BLaER1 treated with 17β-estradiol and CSF1 and Interleukin-3, amounts not matched to agents 10 nM and 100 nM (cell line): ENCODE measurements at regions not wholly inside any gene's neighbourhood (a gene's known extent, or its start where the extent isn't known, plus 50 kb on each side); places are given as distances from the start of the nearest gene placed in this dataset.

Experiments used
- H3K27ac ChIP-seq, 11 experiments: shearing (Covaris generic); formaldehyde crosslinking; 2 replicates each; pipeline ENCODE4 v1.8.1; 2022
- H3K27me3 ChIP-seq, 11 experiments: shearing (Covaris generic); formaldehyde crosslinking; 2 replicates each; pipeline ENCODE4 v1.8.1; 2022
- H3K36me3 ChIP-seq, 11 experiments: shearing (Covaris generic); formaldehyde crosslinking; 2 replicates each; pipeline ENCODE4 v1.8.1; 2022
- H3K4me1 ChIP-seq, 10 experiments: shearing (Covaris generic); formaldehyde crosslinking; 2 replicates each; pipeline ENCODE4 v1.8.1; 2022
- H3K4me2 ChIP-seq, 11 experiments: shearing (Covaris generic); formaldehyde crosslinking; 2 replicates each; pipeline ENCODE4 v1.8.1; 2022
- H3K4me3 ChIP-seq, 10 experiments: shearing (Covaris generic); formaldehyde crosslinking; 2 replicates each; pipeline ENCODE4 v1.8.1; 2022
- H3K9ac ChIP-seq, 11 experiments: shearing (Covaris generic); formaldehyde crosslinking; 2 replicates each; pipeline ENCODE4 v1.8.1; 2022
- H3K9me3 ChIP-seq, 11 experiments: shearing (Covaris generic); formaldehyde crosslinking; replicated peaks in 1 of 11; 2 replicates each; pipeline ENCODE4 v1.8.1; 2022
- H4K20me1 ChIP-seq, 11 experiments: shearing (Covaris generic); formaldehyde crosslinking; 2 replicates each; pipeline ENCODE4 v1.8.1; 2022
- Cebpa-rat ChIP-seq, 11 experiments: shearing (Covaris generic); IDR thresholded peaks; 2 replicates each; pipeline ENCODE4 v1.8.1; 2022

DNA sequence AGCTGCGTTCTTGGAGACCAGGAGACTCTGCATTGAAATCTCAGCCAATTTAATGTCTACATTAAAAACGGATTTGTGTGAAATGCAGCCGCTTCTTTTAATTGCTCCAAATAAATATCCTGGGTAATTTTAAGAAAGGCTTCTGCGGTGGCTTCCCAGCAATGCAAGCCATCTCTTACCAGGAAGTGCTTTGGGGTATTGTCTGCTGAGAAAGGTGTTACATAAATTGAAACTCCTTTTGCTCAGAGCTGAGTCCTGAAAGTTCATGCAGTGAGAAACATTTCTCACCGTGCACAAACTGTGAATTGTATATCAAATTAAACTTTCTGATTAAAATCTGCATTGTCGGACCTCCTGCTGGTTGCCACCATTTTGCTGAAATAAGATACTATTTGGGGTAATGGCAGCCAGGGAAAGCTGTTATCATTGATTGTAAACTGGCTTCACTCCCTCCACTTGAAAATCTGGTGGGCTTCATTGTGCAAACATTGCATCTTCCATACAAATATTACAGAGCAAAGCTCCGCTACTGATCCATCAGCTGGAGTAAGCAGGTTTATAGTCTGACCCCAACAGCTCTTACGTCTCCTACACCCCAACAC, 59.5 kb downstream of the ZIC5 start:
- Histone ChIP-seq H3K27me3 (peaks cover 0 to 10% (median 0%) of the 10 kb centered on the region in 11 experiments; a peak in 1 of 22 replicates), H4K20me1 (no peaks in the 10 kb centered on the region), H3K9me3 (no peaks in the 10 kb centered on the region), H3K9ac (no peak overlapping the region), H3K27ac (no peak overlapping the region), H3K4me2 (no peak overlapping the region), H3K4me1 (peaks cover 0 to 5% (median 0%) of the 10 kb centered on the region in 10 experiments; a peak in 1 of 20 replicates), H3K36me3 (no peaks in the 10 kb centered on the region), H3K4me3 (no peak overlapping the region)
- TF ChIP-seq Cebpa-rat (IDR thresholded peaks at IDR 0.05) = no peak

DNA sequence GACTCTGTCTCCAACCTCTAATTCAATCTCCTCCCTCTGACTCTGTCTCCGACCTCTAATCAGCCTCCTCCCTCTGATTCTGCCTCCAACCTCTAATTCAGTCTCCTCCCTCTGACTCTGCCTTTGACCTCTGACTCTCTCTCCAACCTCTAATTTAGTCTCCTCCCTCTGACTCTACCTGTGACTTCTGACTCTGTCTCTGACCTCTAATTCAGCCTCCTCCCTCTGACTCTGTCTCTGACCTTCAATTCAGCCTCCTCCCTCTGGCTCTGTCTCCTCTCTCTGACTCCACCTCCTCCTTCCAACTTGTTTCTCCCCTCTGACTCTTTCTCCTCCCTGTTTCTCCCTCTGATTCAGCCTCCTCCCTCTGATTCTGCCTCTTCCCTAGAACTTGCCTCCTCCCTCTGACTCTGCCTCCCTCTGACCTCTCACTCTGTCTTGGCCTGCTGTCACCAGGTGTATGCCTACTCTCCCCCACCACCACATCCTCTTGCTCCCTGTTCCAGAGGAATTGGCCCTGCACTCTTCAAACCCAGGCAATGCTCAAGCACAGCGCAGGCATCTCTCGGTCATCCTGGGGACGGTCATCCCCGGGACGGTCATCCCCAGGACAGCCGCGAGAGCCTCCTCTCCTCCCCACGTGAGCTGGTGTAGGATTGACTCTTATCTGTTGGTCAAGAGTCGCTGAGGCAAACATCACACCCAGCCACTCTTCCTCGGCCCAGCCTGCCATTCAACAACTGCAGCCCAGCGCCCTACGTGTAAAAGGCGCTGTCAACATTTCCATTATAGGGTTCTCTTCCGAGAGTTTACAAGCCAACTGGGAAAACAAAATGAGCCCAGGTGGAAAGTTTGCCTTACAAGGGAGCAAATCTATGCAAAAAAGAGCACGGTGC, 60.2 kb downstream of the ZIC5 start:
- no peak overlapping the region for H3K27ac ChIP-seq
- TF ChIP-seq Cebpa-rat (IDR thresholded peaks at IDR 0.05) = no peak
- H3K4me2 ChIP-seq = no peak overlapping the region

DNA sequence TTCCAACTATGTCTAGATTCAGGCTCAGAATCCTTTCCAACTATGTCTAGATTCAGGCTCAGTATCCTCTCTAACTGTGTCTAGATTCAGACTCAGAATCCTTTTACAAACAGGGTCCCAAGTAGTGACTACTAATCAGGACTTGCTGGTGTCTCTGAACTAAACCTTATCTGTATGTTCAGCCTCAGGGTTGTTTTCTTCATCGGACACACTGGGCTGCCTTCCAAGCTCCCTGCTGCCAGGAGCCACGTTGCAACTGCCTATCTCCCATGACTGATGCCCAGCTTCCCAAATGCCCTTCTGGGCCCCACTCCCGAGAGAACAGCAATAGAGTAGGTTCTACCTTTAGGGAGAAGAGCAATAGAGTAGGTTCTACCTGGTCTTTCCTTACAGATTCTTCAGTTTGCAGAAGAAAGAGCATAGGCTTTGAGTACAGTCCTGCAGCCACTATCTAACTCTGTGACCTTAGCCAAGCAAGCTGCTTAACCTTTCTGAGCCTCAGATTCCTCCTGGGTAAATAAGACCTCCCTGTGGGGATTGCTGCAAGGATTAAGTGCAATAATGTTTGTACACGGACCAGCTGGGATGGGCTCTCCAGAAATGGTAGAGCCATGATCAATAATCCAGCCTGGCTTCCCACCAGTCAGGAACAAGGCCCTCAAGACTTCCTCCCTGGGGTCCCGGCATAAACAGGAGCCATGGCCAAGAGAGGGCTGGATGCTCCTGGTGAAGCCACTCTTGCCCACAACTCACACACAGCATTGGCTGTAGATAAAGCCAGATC, 61.5 kb downstream of the ZIC5 start:
- peaks cover 0 to 10% (median 0%) of the 10 kb centered on the region in 11 experiments; a peak in 1 of 22 replicates for H3K27me3 ChIP-seq
- H3K36me3 ChIP-seq = no peaks in the 10 kb centered on the region
- no peak for TF ChIP-seq Cebpa-rat (IDR thresholded peaks at IDR 0.05)
- H3K4me1 ChIP-seq = peaks cover 0 to 7% (median 0%) of the 10 kb centered on the region in 10 experiments; a peak in 2 of 20 replicates
- no peaks in the 10 kb centered on the region for H4K20me1 ChIP-seq
- no peak overlapping the region for H3K9ac ChIP-seq
- no peak overlapping the region for H3K4me3 ChIP-seq
- no peak overlapping the region for H3K4me2 ChIP-seq
- H3K9me3 ChIP-seq = no peaks in the 10 kb centered on the region
- no peak overlapping the region for H3K27ac ChIP-seq

More for the DNA sequence above, 60.2 kb downstream of the ZIC5 start:
- no peaks in the 10 kb centered on the region for H3K9me3 ChIP-seq
- no peak overlapping the region for H3K9ac ChIP-seq
- peaks cover 0 to 10% (median 0%) of the 10 kb centered on the region in 11 experiments; a peak in 1 of 22 replicates for H3K27me3 ChIP-seq
- peaks cover 0 to 5% (median 0%) of the 10 kb centered on the region in 10 experiments; a peak in 1 of 20 replicates for H3K4me1 ChIP-seq
- no peaks in the 10 kb centered on the region for H4K20me1 ChIP-seq
- no peaks in the 10 kb centered on the region for H3K36me3 ChIP-seq
- no peak overlapping the region for H3K4me3 ChIP-seq

DNA sequence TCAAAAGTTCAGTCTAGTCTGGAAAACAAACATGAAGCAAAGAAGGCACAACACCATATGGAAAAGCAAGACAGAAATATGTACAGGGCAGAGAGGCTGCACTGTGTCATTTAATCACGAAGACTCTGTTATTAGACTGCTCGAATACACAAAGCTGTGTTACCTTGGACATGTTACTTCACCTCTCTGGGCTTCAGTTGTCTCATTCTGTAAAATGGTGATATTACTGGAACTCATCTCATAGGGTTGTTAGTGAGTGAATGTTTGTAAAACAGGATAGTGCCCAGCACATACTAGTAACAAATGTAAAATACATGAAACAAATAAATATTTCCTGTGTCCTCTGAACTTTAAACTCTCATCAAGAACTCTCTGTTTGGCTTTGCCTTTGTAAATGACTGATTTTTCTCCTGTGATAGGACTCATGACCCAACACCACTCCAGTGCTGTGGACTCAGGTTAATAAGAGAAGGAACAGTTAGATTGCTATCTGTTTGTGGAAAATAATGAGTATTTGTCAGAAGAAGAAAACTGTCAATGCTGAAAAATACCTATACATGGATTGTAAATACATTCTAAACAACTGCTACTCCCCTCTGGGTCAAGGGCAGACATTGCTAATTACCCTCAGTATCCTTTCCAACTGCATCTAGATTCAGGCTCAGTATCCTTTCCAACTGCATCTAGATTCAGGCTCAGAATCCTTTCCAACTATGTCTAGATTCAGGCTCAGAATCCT, 62.3 kb downstream of the ZIC5 start:
- TF ChIP-seq Cebpa-rat (IDR thresholded peaks at IDR 0.05) = no peak
- H3K27ac ChIP-seq = no peak overlapping the region
- no peaks in the 10 kb centered on the region for H3K9me3 ChIP-seq
- no peak overlapping the region for H3K4me3 ChIP-seq
- peaks cover 0 to 7% (median 0%) of the 10 kb centered on the region in 10 experiments; a peak in 1 of 20 replicates for H3K4me1 ChIP-seq
- H3K4me2 ChIP-seq = no peak overlapping the region
- H3K36me3 ChIP-seq = no peaks in the 10 kb centered on the region
- H3K27me3 ChIP-seq = peaks cover 0 to 10% (median 0%) of the 10 kb centered on the region in 11 experiments; a peak in 1 of 22 replicates
- H4K20me1 ChIP-seq = no peaks in the 10 kb centered on the region
- no peak overlapping the region for H3K9ac ChIP-seq

DNA sequence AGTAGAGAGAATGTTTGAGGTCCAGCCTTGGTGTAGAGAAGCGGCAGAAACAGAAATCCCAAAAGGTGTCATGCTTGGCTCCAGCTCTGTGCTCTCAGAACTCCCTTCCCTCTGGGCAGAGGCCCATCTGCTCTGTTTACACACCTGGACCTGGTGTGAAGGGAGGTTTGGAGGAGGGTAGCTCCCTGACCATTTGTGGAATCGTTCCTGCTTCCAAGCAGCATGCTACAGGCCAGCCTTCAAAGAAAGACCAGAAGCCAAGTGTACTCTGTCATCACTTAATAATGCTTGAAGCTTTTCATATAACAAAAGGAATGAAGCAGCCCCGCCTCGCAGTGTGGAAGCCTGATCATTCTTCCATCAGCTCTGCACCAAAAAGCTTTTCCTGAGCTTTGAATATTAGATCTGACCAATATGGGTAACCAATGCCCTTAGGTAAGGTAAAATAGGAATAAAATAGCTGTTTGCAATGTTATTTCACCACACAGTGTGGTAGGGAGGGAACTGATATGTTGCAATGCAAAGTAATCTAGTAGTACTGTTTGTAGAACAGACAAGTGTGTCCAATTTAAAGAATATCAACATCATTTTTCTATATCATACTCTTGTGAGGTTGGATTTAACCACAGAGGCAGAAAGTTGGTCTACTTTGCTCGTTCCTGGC, 63.3 kb downstream of the ZIC5 start:
- Histone ChIP-seq H3K36me3 (no peaks in the 10 kb centered on the region), H3K27ac (no peak overlapping the region), H4K20me1 (no peaks in the 10 kb centered on the region), H3K9me3 (no peaks in the 10 kb centered on the region), H3K9ac (no peak overlapping the region), H3K4me1 (peaks cover 0 to 7% (median 0%) of the 10 kb centered on the region in 10 experiments; a peak in 1 of 20 replicates), H3K27me3 (peaks cover 0 to 5% (median 0%) of the 10 kb centered on the region in 11 experiments; a peak in 1 of 22 replicates), H3K4me2 (no peak overlapping the region), H3K4me3 (no peak overlapping the region)
- TF ChIP-seq Cebpa-rat (IDR thresholded peaks at IDR 0.05) = no peak

DNA sequence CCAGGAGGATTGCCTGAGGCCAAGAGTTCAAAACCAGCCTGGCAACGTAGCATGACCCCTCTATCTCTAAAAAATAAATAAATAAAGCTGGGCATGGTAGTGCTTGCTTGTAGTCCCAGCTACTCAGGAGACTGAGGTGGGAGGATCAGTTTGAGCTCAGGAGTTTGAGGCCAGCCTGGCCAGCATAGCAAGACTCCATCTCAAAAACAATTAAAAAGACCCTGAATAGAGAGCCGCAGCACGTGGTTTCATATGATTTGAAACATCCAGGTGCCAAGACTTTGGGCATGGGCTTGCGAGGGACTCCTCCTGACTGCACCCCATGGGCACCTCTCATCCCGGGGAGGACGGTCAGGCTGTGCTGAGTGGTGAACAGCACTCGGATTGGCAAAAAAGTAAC, 63.9 kb downstream of the ZIC5 start:
- Histone ChIP-seq H3K27me3 (no peaks in the 10 kb centered on the region), H3K27ac (no peak overlapping the region), H3K4me2 (no peak overlapping the region), H4K20me1 (no peaks in the 10 kb centered on the region), H3K9me3 (no peaks in the 10 kb centered on the region), H3K4me3 (no peak overlapping the region), H3K9ac (no peak overlapping the region), H3K36me3 (no peaks in the 10 kb centered on the region), H3K4me1 (peaks cover 0 to 7% (median 0%) of the 10 kb centered on the region in 10 experiments; a peak in 1 of 20 replicates)
- TF ChIP-seq Cebpa-rat (IDR thresholded peaks at IDR 0.05) = no peak

DNA sequence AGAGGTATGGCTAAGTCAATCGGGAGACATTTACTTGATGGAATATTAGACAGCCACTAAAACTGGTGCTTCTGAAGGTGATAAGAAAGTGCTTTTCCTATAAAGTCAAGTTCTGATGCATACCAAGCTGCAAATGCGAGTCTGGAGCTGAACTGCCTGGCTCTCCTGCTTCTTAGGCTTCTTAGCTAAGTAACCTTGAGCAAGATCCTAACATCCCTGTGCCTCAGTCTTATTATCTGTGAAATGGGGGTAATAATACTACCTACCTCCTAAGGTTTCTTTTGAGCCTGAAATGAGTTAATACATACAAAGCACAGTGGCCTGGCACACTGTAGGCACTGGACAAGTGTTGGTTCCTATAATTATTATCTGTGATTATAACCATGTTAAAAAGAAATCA, 64.5 kb downstream of the ZIC5 start:
- Histone ChIP-seq H3K9me3 (no peaks in the 10 kb centered on the region), H3K4me3 (no peak overlapping the region), H3K27me3 (no peaks in the 10 kb centered on the region), H3K36me3 (no peaks in the 10 kb centered on the region), H3K4me1 (peaks cover 0 to 7% (median 0%) of the 10 kb centered on the region in 10 experiments; a peak in 1 of 20 replicates), H3K27ac (no peak overlapping the region), H3K4me2 (no peak overlapping the region), H3K9ac (no peak overlapping the region), H4K20me1 (no peaks in the 10 kb centered on the region)
- TF ChIP-seq Cebpa-rat (IDR thresholded peaks at IDR 0.05) = no peak

DNA sequence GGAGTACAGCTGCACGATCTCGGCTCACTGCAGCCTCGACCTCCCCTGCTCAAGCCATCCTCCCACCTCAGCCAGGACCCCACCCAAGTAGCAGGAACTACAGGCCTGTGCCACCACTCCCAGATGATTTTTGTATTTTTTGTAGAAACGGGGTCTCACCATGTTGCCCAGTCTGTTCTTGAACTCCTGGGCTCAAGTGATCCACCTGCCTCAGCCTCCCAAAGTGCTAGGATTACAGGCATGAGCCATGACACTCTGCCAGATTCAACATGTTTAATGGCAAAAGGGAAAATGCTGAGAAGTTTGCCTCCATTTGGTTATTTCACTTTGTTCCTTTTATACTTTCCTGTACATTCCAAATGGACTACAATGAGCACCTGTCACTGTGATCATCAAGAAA, 65.8 kb downstream of the ZIC5 start:
- Histone ChIP-seq H4K20me1 (no peaks in the 10 kb centered on the region), H3K36me3 (no peaks in the 10 kb centered on the region), H3K4me2 (0 out of 22 replicates have a peak overlapping the region, but pooled peaks of 1 of the 11 experiments have one; percentile 19), H3K9ac (no peak overlapping the region), H3K27me3 (no peaks in the 10 kb centered on the region), H3K4me3 (no peak overlapping the region), H3K27ac (no peak overlapping the region), H3K9me3 (no peaks in the 10 kb centered on the region), H3K4me1 (peaks cover 0 to 7% (median 0%) of the 10 kb centered on the region in 10 experiments; a peak in 1 of 20 replicates)
- no peak for TF ChIP-seq Cebpa-rat (IDR thresholded peaks at IDR 0.05)
